Hepatocyte (in vitro differentiated cells): ENCODE measurements at regions not wholly inside any gene's neighbourhood (a gene's known extent, or its start where the extent isn't known, plus 50 kb on each side); places are given as distances from the start of the nearest gene placed in this dataset.

ENCODE experiments used
- EZH2 ChIP-seq: fragments of 200-600 bp; sonication (generic); IDR thresholded peaks from 2 replicates; pipeline ENCODE4 v1.6.1; 2016; ENCODE audit warnings: antibody characterized with exemption, mild to moderate bottlenecking, borderline replicate concordance
- TF ChIP-seq, protein P1 (sequence below): fragments of 200-600 bp; sonication (generic); IDR thresholded peaks from 2 replicates; pipeline ENCODE4 v1.5.1; 2016; ENCODE audit warnings: antibody characterized with exemption, mild to moderate bottlenecking; ENCODE audit not compliant: poor library complexity

- TF ChIP-seq, protein P1, sequence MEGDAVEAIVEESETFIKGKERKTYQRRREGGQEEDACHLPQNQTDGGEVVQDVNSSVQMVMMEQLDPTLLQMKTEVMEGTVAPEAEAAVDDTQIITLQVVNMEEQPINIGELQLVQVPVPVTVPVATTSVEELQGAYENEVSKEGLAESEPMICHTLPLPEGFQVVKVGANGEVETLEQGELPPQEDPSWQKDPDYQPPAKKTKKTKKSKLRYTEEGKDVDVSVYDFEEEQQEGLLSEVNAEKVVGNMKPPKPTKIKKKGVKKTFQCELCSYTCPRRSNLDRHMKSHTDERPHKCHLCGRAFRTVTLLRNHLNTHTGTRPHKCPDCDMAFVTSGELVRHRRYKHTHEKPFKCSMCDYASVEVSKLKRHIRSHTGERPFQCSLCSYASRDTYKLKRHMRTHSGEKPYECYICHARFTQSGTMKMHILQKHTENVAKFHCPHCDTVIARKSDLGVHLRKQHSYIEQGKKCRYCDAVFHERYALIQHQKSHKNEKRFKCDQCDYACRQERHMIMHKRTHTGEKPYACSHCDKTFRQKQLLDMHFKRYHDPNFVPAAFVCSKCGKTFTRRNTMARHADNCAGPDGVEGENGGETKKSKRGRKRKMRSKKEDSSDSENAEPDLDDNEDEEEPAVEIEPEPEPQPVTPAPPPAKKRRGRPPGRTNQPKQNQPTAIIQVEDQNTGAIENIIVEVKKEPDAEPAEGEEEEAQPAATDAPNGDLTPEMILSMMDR, result no peak
- no peak for TF ChIP-seq EZH2
These were observed 293.4 kb upstream of the MEX3C start for GRCh38 chr18:51490860-51491259.
